CD1c-positive myeloid dendritic cell (primary cell): ENCODE measurements at regions not wholly inside any gene's neighbourhood (a gene's known extent, or its start where the extent isn't known, plus 50 kb on each side); places are given as distances from the start of the nearest gene placed in this dataset.
"Not testable (repeated sequence)": the region's sequence is repeated elsewhere in the genome, so short reads cannot be mapped to it uniquely, and the experiment has no call there.

Experiments
- DNase-seq: peaks from one replicate; pipeline ENCODE4 v3.0.0-alpha.2; 2016; ENCODE audit errors: extremely low spot score

- peak; percentile 8 for DNase-seq
Measured at GRCh38 chr12:33514893-33515292, 75.3 kb upstream of the SYT10 start.

- DNase-seq: no peak
Measured at GRCh38 chr12:33519566-33519965, 79.9 kb upstream of the SYT10 start.

- DNase-seq: not testable (repeated sequence)
Measured at GRCh38 chr12:33520505-33521302, 81.1 kb upstream of the SYT10 start.

- DNase-seq: peak; percentile 54
Measured at GRCh38 chr12:33529031-33529430, 89.4 kb upstream of the SYT10 start.

GRCh38 chr12:33529810-33530209, 90.2 kb upstream of the SYT10 start:
- DNase-seq: peak; percentile 72

- DNase-seq: no peak
Measured at GRCh38 chr12:33531261-33531660, 91.6 kb upstream of the SYT10 start.

- DNase-seq: no peak
Measured at GRCh38 chr12:33533527-33533926, 93.9 kb upstream of the SYT10 start.

GRCh38 chr12:33536431-33536830, 96.8 kb upstream of the SYT10 start:
- no peak for DNase-seq

GRCh38 chr12:33546004-33546403, 106.4 kb upstream of the SYT10 start:
- DNase-seq: no peak

- no peak for DNase-seq
Measured at GRCh38 chr12:33547084-33547483, 107.5 kb upstream of the SYT10 start.

GRCh38 chr12:33550214-33550613, 110.6 kb upstream of the SYT10 start:
- DNase-seq: not testable (repeated sequence)

- DNase-seq: no peak
Measured at GRCh38 chr12:33551006-33551405, 111.4 kb upstream of the SYT10 start.

GRCh38 chr12:33555128-33555527, 115.5 kb upstream of the SYT10 start:
- no peak for DNase-seq

- DNase-seq: no peak
Measured at GRCh38 chr12:33560653-33561208, 121.1 kb upstream of the SYT10 start.

GRCh38 chr12:33562401-33562800, 122.8 kb upstream of the SYT10 start:
- DNase-seq: no peak

- DNase-seq: no peak
Measured at GRCh38 chr12:33566403-33566802, 126.8 kb upstream of the SYT10 start.

GRCh38 chr12:33575346-33575745, 135.7 kb upstream of the SYT10 start:
- no peak for DNase-seq

- no peak for DNase-seq
Measured at GRCh38 chr12:33581613-33582122, 142.0 kb upstream of the SYT10 start.

- DNase-seq: no peak
Measured at GRCh38 chr12:33586576-33586975, 147.0 kb upstream of the SYT10 start.

GRCh38 chr12:33587354-33587753, 147.7 kb upstream of the SYT10 start:
- DNase-seq: no peak

- peak; percentile 59 for DNase-seq
Measured at GRCh38 chr12:33587784-33588712, 148.4 kb upstream of the SYT10 start.

- DNase-seq: no peak
Measured at GRCh38 chr12:33588725-33589405, 149.2 kb upstream of the SYT10 start.
